Fibroblast of mammary gland (primary cell): ENCODE measurements at regions not wholly inside any gene's neighbourhood (a gene's known extent, or its start where the extent isn't known, plus 50 kb on each side); places are given as distances from the start of the nearest gene placed in this dataset.

ENCODE experiments used
- DNase-seq: peaks from one replicate; pipeline ENCODE4 v3.0.0-alpha.2; 2010; ENCODE audit warnings: low read depth
- H3K4me3 ChIP-seq: 2 replicates; pipeline ENCODE4 v1.5.1; 2011; ENCODE audit warnings: low read depth, mild to moderate bottlenecking, low read length, moderate library complexity; ENCODE audit not compliant: control insufficient read depth
- TF ChIP-seq, protein P1 (sequence below): conservative IDR thresholded peaks from 2 replicates; pipeline ENCODE4 v1.5.1; 2011; ENCODE audit warnings: low read depth, low read length, inconsistent platforms; ENCODE audit not compliant: control insufficient read depth, insufficient read depth

DNA sequence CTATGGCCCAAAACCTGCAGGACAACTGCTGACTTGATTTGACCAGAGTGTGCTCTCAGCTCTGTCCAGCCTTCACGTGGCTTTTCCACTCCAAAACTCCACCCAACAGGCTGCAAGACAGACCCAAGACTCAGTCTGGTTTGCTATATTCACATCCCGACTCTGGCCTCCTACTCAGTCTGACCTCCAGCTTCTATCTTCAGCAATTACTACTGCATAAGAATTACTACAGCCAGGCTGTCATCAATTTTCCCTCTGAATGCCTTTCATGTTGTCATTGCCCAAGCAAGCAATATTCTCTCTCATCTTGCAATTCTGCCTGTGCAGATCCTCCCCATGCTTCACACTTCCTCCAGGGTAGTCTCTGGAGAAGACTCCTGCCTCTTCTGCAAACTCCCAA, 53.6 kb upstream of the GYPC start:
- no peak overlapping the region for H3K4me3 ChIP-seq
- TF ChIP-seq, protein P1, sequence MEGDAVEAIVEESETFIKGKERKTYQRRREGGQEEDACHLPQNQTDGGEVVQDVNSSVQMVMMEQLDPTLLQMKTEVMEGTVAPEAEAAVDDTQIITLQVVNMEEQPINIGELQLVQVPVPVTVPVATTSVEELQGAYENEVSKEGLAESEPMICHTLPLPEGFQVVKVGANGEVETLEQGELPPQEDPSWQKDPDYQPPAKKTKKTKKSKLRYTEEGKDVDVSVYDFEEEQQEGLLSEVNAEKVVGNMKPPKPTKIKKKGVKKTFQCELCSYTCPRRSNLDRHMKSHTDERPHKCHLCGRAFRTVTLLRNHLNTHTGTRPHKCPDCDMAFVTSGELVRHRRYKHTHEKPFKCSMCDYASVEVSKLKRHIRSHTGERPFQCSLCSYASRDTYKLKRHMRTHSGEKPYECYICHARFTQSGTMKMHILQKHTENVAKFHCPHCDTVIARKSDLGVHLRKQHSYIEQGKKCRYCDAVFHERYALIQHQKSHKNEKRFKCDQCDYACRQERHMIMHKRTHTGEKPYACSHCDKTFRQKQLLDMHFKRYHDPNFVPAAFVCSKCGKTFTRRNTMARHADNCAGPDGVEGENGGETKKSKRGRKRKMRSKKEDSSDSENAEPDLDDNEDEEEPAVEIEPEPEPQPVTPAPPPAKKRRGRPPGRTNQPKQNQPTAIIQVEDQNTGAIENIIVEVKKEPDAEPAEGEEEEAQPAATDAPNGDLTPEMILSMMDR: no peak
- DNase-seq: no peak
